OCI-LY3 (cell line): ENCODE measurements at regions not wholly inside any gene's neighbourhood (a gene's known extent, or its start where the extent isn't known, plus 50 kb on each side); places are given as distances from the start of the nearest gene placed in this dataset.

Source experiments
- H2AFZ ChIP-seq: fragments of 200-600, 300-600 bp; shearing (Covaris generic); 2 replicates; pipeline ENCODE4 v1.6.0; 2014; ENCODE audit warnings: antibody characterized with exemption, low read depth, low read length
- H3K27ac ChIP-seq: fragments of 200-600, 300-600 bp; sonication (generic); 2 replicates; pipeline ENCODE4 v1.5.1; 2014; ENCODE audit warnings: mild to moderate bottlenecking, low read length, moderate library complexity, mixed read lengths
- H3K27me3 ChIP-seq: fragments of 200-600, 300-600 bp; sonication (generic); 2 replicates; pipeline ENCODE4 v1.6.1; 2014; ENCODE audit warnings: low read depth, low read length, mixed read lengths
- H3K36me3 ChIP-seq: fragments of 200-600, 300-600 bp; sonication (generic); replicated peaks from 2 replicates; pipeline ENCODE3; 2014; ENCODE audit warnings: low read depth, low read length, mixed read lengths
- H3K4me1 ChIP-seq: fragments of 300-600, 200-600 bp; sonication (generic); 2 replicates; pipeline ENCODE4 v1.6.1; 2014; ENCODE audit warnings: low read length, mixed read lengths
- H3K4me2 ChIP-seq: fragments of 200-600, 300-600 bp; sonication (generic); 2 replicates; pipeline ENCODE4 v1.6.1; 2014; ENCODE audit warnings: low read length, mixed read lengths
- H3K4me3 ChIP-seq: fragments of 300-600, 200-600 bp; sonication (generic); 2 replicates; pipeline ENCODE4 v1.5.1; 2014; ENCODE audit warnings: antibody characterized with exemption, mild to moderate bottlenecking, low read length, moderate library complexity
- H3K79me2 ChIP-seq: fragments of 300-600, 200-600 bp; shearing (Covaris generic); 2 replicates; pipeline ENCODE4 v1.6.1; 2014; ENCODE audit warnings: mild to moderate bottlenecking, low read length, mixed read lengths
- H3K9ac ChIP-seq: fragments of 300-600, 200-600 bp; shearing (Covaris generic); 2 replicates; pipeline ENCODE4 v1.6.0; 2014; ENCODE audit warnings: mild to moderate bottlenecking, low read length, moderate library complexity
- H3K9me3 ChIP-seq: fragments of 200-600, 300-600 bp; shearing (Covaris generic); 2 replicates; pipeline ENCODE4 v1.6.1; 2014; ENCODE audit warnings: low read length, mixed read lengths; ENCODE audit not compliant: insufficient read depth
- H4K20me1 ChIP-seq: fragments of 200-600, 300-600 bp; sonication (generic); 2 replicates; pipeline ENCODE4 v1.6.1; 2016; ENCODE audit warnings: low read length, mixed read lengths; ENCODE audit not compliant: insufficient read depth
- CTCF ChIP-seq: fragments of 200-600, 300-600 bp; sonication (generic); IDR thresholded peaks from 2 replicates; pipeline ENCODE4 v1.5.1; 2014; ENCODE audit warnings: antibody characterized with exemption, low read length, low read depth
- EZH2phosphoT487 ChIP-seq: fragments of 200-600 bp; shearing (Covaris generic); IDR thresholded peaks from 2 replicates; pipeline ENCODE4 v1.6.1; 2018; ENCODE audit warnings: antibody characterized with exemption, mixed run types, low read depth

GRCh38 chr12:17853054-17853453 lies 236.9 kb downstream of the RERGL start:
- no peaks in the 10 kb centered on the region for H3K36me3 ChIP-seq
- TF ChIP-seq CTCF (no peak), EZH2phosphoT487 (no peak)
- no peaks in the 10 kb centered on the region for H3K27me3 ChIP-seq
- no peak overlapping the region for H3K4me3 ChIP-seq
- no peaks in the 10 kb centered on the region for H3K79me2 ChIP-seq
- H4K20me1 ChIP-seq: no peaks in the 10 kb centered on the region
- no peaks in the 10 kb centered on the region for H3K4me1 ChIP-seq
- H3K27ac ChIP-seq: no peak overlapping the region
- H3K4me2 ChIP-seq: no peak overlapping the region
- no peak overlapping the region for H2AFZ ChIP-seq
- no peak overlapping the region for H3K9ac ChIP-seq
- H3K9me3 ChIP-seq: no peaks in the 10 kb centered on the region; the same call in 1 of the 2 replicates

GRCh38 chr12:17841496-17841895 lies 248.5 kb downstream of the RERGL start:
- Histone ChIP-seq H3K4me1 (no peaks in the 10 kb centered on the region), H3K4me2 (no peak overlapping the region), H3K4me3 (no peak overlapping the region), H4K20me1 (no peaks in the 10 kb centered on the region), H3K36me3 (no peaks in the 10 kb centered on the region), H3K79me2 (no peaks in the 10 kb centered on the region), H3K9me3 (no peaks in the 10 kb centered on the region), H3K27me3 (no peaks in the 10 kb centered on the region), H3K27ac (no peak overlapping the region), H3K9ac (no peak overlapping the region), H2AFZ (no peak overlapping the region)
- TF ChIP-seq EZH2phosphoT487 (no peak), CTCF (no peak)

- no peak overlapping the region for H3K4me3 ChIP-seq
Measured at GRCh38 chr12:17829813-17830212, 260.2 kb downstream of the RERGL start.

GRCh38 chr12:17818931-17819330 lies 271.1 kb downstream of the RERGL start:
- Histone ChIP-seq H3K4me1 (no peaks in the 10 kb centered on the region), H3K4me3 (no peak overlapping the region), H4K20me1 (no peaks in the 10 kb centered on the region), H3K27me3 (no peaks in the 10 kb centered on the region), H3K4me2 (no peak overlapping the region), H3K9ac (no peak overlapping the region), H2AFZ (no peak overlapping the region), H3K79me2 (no peaks in the 10 kb centered on the region), H3K36me3 (no peaks in the 10 kb centered on the region), H3K27ac (no peak overlapping the region), H3K9me3 (no peaks in the 10 kb centered on the region)
- TF ChIP-seq EZH2phosphoT487: no peak

More at GRCh38 chr12:17829813-17830212, 260.2 kb downstream of the RERGL start:
- Histone ChIP-seq H3K4me2 (no peak overlapping the region), H3K27ac (no peak overlapping the region), H3K79me2 (no peaks in the 10 kb centered on the region), H3K36me3 (no peaks in the 10 kb centered on the region), H4K20me1 (no peaks in the 10 kb centered on the region), H3K9ac (no peak overlapping the region), H3K4me1 (no peaks in the 10 kb centered on the region), H3K27me3 (no peaks in the 10 kb centered on the region), H2AFZ (no peak overlapping the region), H3K9me3 (no peaks in the 10 kb centered on the region)
- TF ChIP-seq EZH2phosphoT487 (no peak), CTCF (no peak)

- Histone ChIP-seq H3K4me3 (no peak overlapping the region), H3K27me3 (no peaks in the 10 kb centered on the region)
- TF ChIP-seq EZH2phosphoT487 (no peak), CTCF (no peak)
Measured at GRCh38 chr12:17810399-17810798, 279.6 kb downstream of the RERGL start.

More at GRCh38 chr12:17810399-17810798, 279.6 kb downstream of the RERGL start:
- H3K27ac ChIP-seq: no peak overlapping the region
- no peak overlapping the region for H3K4me2 ChIP-seq
- no peak overlapping the region for H2AFZ ChIP-seq
- no peak overlapping the region for H3K9ac ChIP-seq
- H4K20me1 ChIP-seq: no peaks in the 10 kb centered on the region
- no peaks in the 10 kb centered on the region for H3K36me3 ChIP-seq
- H3K9me3 ChIP-seq: no peaks in the 10 kb centered on the region
- no peaks in the 10 kb centered on the region for H3K4me1 ChIP-seq
- H3K79me2 ChIP-seq: no peaks in the 10 kb centered on the region
